Endothelial cell of umbilical vein (primary cell): ENCODE measurements at regions not wholly inside any gene's neighbourhood (a gene's known extent, or its start where the extent isn't known, plus 50 kb on each side); places are given as distances from the start of the nearest gene placed in this dataset.
"Not testable (repeated sequence)": the region's sequence is repeated elsewhere in the genome, so short reads cannot be mapped to it uniquely, and the experiment has no call there.

ENCODE experiments used
- BruUV-seq: library from RNA; stranded (reverse); fragments of 400-500 nt; replicated peaks from 2 replicates; lab custom pipeline; 2021; lab: Mats Ljungman, UMichigan
- CTCF ChIA-PET: fragments of 300-600, 350-600 bp; sonication (Branson Sonifier 250); formaldehyde crosslinking; loops from one replicate; lab custom pipeline; 2021; ENCODE audit warnings: antibody characterized with exemption, inconsistent platforms; lab: Charles Lee
- POLR2A ChIA-PET: fragments of 300-600, 350-600 bp; sonication (Branson Sonifier 250); formaldehyde crosslinking; loops from one replicate; lab custom pipeline; 2021; ENCODE audit warnings: antibody characterized with exemption, inconsistent platforms; lab: Charles Lee
- DNase-seq: peaks from one replicate; pipeline ENCODE4 v3.0.0-alpha.2; 2011; ENCODE audit warnings: low read depth, low spot score
- FAIRE-seq: peaks from 2 replicates; lab custom pipeline; 2011; peaks lifted over from hg19 to GRCh38; lab: Jason Lieb, UNC
- H2AFZ ChIP-seq: 2 replicates; pipeline ENCODE4 v1.6.0; 2012; ENCODE audit warnings: low read depth, low read length, control low read depth, inconsistent platforms
- H3K27ac ChIP-seq: 2 replicates; pipeline ENCODE4 v1.5.1; 2011; ENCODE audit warnings: low read depth, mild to moderate bottlenecking, control low read depth, low read length, moderate library complexity; ENCODE audit not compliant: insufficient read depth
- H3K27me3 ChIP-seq, 2 experiments: 2 replicates each; pipeline versions ENCODE4 v1.6.0 to v1.6.1; 2011; ENCODE audit warnings: low read length in 2 of 2, mixed read lengths in 1 of 2; ENCODE audit not compliant: control insufficient read depth in 2 of 2, insufficient read depth in 2 of 2
- H3K36me3 ChIP-seq, 2 experiments: 2 replicates in 1 of 2; 3 replicates in 1 of 2; pipeline ENCODE4 v1.5.1; 2011; ENCODE audit warnings: low read length in 2 of 2, mild to moderate bottlenecking in 1 of 2, moderate library complexity in 1 of 2; ENCODE audit not compliant: control insufficient read depth in 2 of 2, insufficient read depth in 2 of 2; ENCODE audit errors: extremely low read depth in 1 of 2
- H3K4me1 ChIP-seq: 3 replicates; pipeline ENCODE4 v1.5.1; 2011; ENCODE audit warnings: mild to moderate bottlenecking, low read length; ENCODE audit not compliant: control insufficient read depth, insufficient read depth; ENCODE audit errors: extremely low read depth
- H3K4me2 ChIP-seq: 2 replicates; pipeline ENCODE4 v1.6.1; 2011; ENCODE audit warnings: low read length, control low read depth, mixed read lengths; ENCODE audit not compliant: insufficient read depth
- H3K4me3 ChIP-seq, 3 experiments: fragments of 200-600 bp in 1 of 3; sonication (generic), shearing (Covaris generic) in 1 of 3; replicated peaks in 1 of 3; 2 replicates each; pipeline ENCODE4 v1.5.1; 2011 to 2016; ENCODE audit warnings: control low read depth in 3 of 3, low read length in 3 of 3, mild to moderate bottlenecking in 2 of 3, inconsistent platforms in 1 of 3, low read depth in 1 of 3, moderate library complexity in 1 of 3; ENCODE audit not compliant: insufficient read depth in 1 of 3
- H3K79me2 ChIP-seq: 2 replicates; pipeline ENCODE4 v1.6.0; 2012; ENCODE audit warnings: low read length, inconsistent platforms; ENCODE audit not compliant: control insufficient read depth, insufficient read depth
- H3K9ac ChIP-seq: replicated peaks from 2 replicates; pipeline ENCODE3; 2011; ENCODE audit warnings: low read length, control low read depth; ENCODE audit not compliant: insufficient read depth; ENCODE audit errors: extremely low read depth
- H3K9me1 ChIP-seq: replicated peaks from 3 replicates; pipeline ENCODE4 v1.6.0; 2011; ENCODE audit warnings: mild to moderate bottlenecking, low read length; ENCODE audit not compliant: control insufficient read depth, insufficient read depth; ENCODE audit errors: extremely low read depth
- H3K9me3 ChIP-seq: replicated peaks from 2 replicates; pipeline ENCODE4 v1.5.1; 2012; ENCODE audit warnings: low read length, inconsistent platforms; ENCODE audit not compliant: control insufficient read depth, insufficient read depth
- H4K20me1 ChIP-seq: replicated peaks from 2 replicates; pipeline ENCODE3; 2011; ENCODE audit warnings: mild to moderate bottlenecking, low read length; ENCODE audit not compliant: control insufficient read depth, insufficient read depth; ENCODE audit errors: extremely low read depth
- EZH2 ChIP-seq: IDR thresholded peaks from 2 replicates; pipeline ENCODE4 v1.6.1; 2012; ENCODE audit warnings: borderline replicate concordance, low read depth, mild to moderate bottlenecking, moderate library complexity, low read length, inconsistent platforms; ENCODE audit not compliant: severe bottlenecking
- FOS ChIP-seq: IDR thresholded peaks from 2 replicates; pipeline ENCODE4 v1.6.1; 2011; ENCODE audit warnings: mild to moderate bottlenecking, low read length, moderate library complexity, borderline replicate concordance; ENCODE audit not compliant: insufficient read depth
- MYC ChIP-seq: IDR thresholded peaks from one replicate; pipeline ENCODE4 v1.6.1; 2011; ENCODE audit warnings: mild to moderate bottlenecking, low read depth, low read length
- POLR2A ChIP-seq: IDR thresholded peaks from 2 replicates; pipeline ENCODE4 v1.6.1; 2012; ENCODE audit warnings: low read depth, mild to moderate bottlenecking, control low read depth, low read length
- POLR2AphosphoS5 ChIP-seq: IDR thresholded peaks from 2 replicates; pipeline ENCODE4 v1.6.1; 2012; ENCODE audit warnings: low read depth, mild to moderate bottlenecking, control low read depth, low read length, moderate library complexity; ENCODE audit not compliant: insufficient read depth
- dilution Hi-C: fragments of 300-500 bp; cut with MboI; formaldehyde crosslinking; loops from one replicate; pipeline ENCODE4 v1.15.0; 2019; ENCODE audit warnings: low sequenced_read_pairs; ENCODE audit not compliant: extremely low pct_ligation_motif_present
- intact Hi-C: fragments of 100-400 bp; cut with micrococcal nuclease; formaldehyde crosslinking; loops from one replicate; pipeline ENCODE4 v1.10.0; 2022
- TF ChIP-seq, protein P1 (sequence below), 2 donors: IDR thresholded peaks; 1 replicate in 1 of 2; 2 replicates in 1 of 2; pipeline ENCODE4 v1.5.1; 2011; ENCODE audit warnings: low read length in 2 of 2, mild to moderate bottlenecking in 2 of 2, moderate library complexity in 2 of 2, control low read depth in 1 of 2, inconsistent platforms in 1 of 2, low read depth in 1 of 2; ENCODE audit not compliant: insufficient read depth in 1 of 2; ENCODE audit errors: extremely low read depth in 1 of 2
- TF ChIP-seq, protein P2 (sequence below): IDR thresholded peaks from 2 replicates; pipeline ENCODE4 v1.6.1; 2011; ENCODE audit not compliant: insufficient read depth, insufficient read length

- no peak for FAIRE-seq
These were observed 291.1 kb upstream of the NFIA start for GRCh38 chr1:60791226-60791625.

GRCh38 chr1:60773099-60773498 lies 309.3 kb upstream of the NFIA start:
- H3K79me2 ChIP-seq, H3K4me3 ChIP-seq, H3K4me2 ChIP-seq, FAIRE-seq, H3K9me3 ChIP-seq, H3K27me3 ChIP-seq, BruUV-seq, DNase-seq, CTCF ChIA-PET, H3K9me1 ChIP-seq, H3K4me1 ChIP-seq, H3K9ac ChIP-seq, H3K27ac ChIP-seq, H3K36me3 ChIP-seq, POLR2A ChIA-PET, H4K20me1 ChIP-seq, dilution Hi-C loops, H2AFZ ChIP-seq, intact Hi-C loops: not testable (repeated sequence)

More at GRCh38 chr1:60791226-60791625, 291.1 kb upstream of the NFIA start:
- Histone ChIP-seq H3K79me2 (no peaks in the 10 kb centered on the region), H3K27me3 (peaks cover 0 to under 1% of the 10 kb centered on the region in 2 experiments), H2AFZ (no peak overlapping the region), H3K9ac (no peak overlapping the region), H4K20me1 (no peaks in the 10 kb centered on the region), H3K9me3 (no peaks in the 10 kb centered on the region), H3K4me1 (no peaks in the 10 kb centered on the region), H3K4me3 (no peak overlapping the region), H3K4me2 (no peak overlapping the region), H3K27ac (no peak overlapping the region), H3K36me3 (no peaks in the 10 kb centered on the region), H3K9me1 (no peaks in the 10 kb centered on the region)
- ChIA-PET POLR2A (no interaction called here), CTCF (no interaction called here)
- dilution Hi-C loops, result no loop called here
- BruUV-seq, result no TSS peak
- intact Hi-C loops, result no loop called here
- DNase-seq, result no peak
- TF ChIP-seq POLR2AphosphoS5 (no peak), FOS (no peak), EZH2 (no peak), MYC (no peak), POLR2A (no peak)
- TF ChIP-seq, protein P1, sequence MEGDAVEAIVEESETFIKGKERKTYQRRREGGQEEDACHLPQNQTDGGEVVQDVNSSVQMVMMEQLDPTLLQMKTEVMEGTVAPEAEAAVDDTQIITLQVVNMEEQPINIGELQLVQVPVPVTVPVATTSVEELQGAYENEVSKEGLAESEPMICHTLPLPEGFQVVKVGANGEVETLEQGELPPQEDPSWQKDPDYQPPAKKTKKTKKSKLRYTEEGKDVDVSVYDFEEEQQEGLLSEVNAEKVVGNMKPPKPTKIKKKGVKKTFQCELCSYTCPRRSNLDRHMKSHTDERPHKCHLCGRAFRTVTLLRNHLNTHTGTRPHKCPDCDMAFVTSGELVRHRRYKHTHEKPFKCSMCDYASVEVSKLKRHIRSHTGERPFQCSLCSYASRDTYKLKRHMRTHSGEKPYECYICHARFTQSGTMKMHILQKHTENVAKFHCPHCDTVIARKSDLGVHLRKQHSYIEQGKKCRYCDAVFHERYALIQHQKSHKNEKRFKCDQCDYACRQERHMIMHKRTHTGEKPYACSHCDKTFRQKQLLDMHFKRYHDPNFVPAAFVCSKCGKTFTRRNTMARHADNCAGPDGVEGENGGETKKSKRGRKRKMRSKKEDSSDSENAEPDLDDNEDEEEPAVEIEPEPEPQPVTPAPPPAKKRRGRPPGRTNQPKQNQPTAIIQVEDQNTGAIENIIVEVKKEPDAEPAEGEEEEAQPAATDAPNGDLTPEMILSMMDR (IDR thresholded peaks at IDR 0.05; ENCODE audit: extremely low read depth in 1 of 2, insufficient read depth in 1 of 2, low read depth in 1 of 2, low read length in 2 of 2), result no peak
- TF ChIP-seq, protein P2, sequence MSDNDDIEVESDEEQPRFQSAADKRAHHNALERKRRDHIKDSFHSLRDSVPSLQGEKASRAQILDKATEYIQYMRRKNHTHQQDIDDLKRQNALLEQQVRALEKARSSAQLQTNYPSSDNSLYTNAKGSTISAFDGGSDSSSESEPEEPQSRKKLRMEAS, result no peak
